NCI-H748 (cell line): ENCODE measurements at regions not wholly inside any gene's neighbourhood (a gene's known extent, or its start where the extent isn't known, plus 50 kb on each side); places are given as distances from the start of the nearest gene placed in this dataset.
"Not testable (repeated sequence)": the region's sequence is repeated elsewhere in the genome, so short reads cannot be mapped to it uniquely, and the experiment has no call there.

Experiments
- DNase-seq: peaks from one replicate; lab custom pipeline; 2025; ENCODE audit not compliant: unreplicated experiment; lab: John Stamatoyannopoulos, UW

- DNase-seq, result no peak
These were observed 819.6 kb downstream of the RNF144A start for GRCh38 chr2:7736646-7737305.

- no peak for DNase-seq
These were observed 821.4 kb downstream of the RNF144A start for GRCh38 chr2:7738596-7738995.

GRCh38 chr2:7740114-7740513, 822.9 kb downstream of the RNF144A start:
- DNase-seq, result no peak

GRCh38 chr2:7742301-7742700, 825.1 kb downstream of the RNF144A start:
- no peak for DNase-seq

- DNase-seq, result no peak
These were observed 827.6 kb downstream of the RNF144A start for GRCh38 chr2:7744827-7745226.

DNA sequence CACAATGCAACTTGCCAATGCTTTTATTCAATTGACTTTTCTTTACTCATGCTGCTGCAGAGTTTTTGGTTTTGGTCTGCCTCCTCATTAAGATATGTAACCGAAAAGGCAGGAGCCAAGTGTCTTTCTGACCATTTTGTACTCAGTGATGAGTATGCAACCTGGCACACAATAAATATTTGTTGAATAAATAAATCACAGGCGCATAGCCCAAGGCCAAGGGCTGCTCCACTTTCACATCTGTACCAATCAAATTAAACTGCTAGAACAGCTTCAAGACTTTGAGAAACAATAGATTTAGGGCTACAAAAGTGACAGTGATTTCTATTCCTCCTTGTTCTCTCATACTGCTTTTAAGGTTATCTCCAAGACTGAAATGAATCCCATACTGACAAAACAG, 828.2 kb downstream of the RNF144A start:
- DNase-seq, result peak; percentile 53

- DNase-seq, result no peak
These were observed 831.7 kb downstream of the RNF144A start for GRCh38 chr2:7748717-7749415.

- no peak for DNase-seq
These were observed 832.8 kb downstream of the RNF144A start for GRCh38 chr2:7749895-7750559.

DNA sequence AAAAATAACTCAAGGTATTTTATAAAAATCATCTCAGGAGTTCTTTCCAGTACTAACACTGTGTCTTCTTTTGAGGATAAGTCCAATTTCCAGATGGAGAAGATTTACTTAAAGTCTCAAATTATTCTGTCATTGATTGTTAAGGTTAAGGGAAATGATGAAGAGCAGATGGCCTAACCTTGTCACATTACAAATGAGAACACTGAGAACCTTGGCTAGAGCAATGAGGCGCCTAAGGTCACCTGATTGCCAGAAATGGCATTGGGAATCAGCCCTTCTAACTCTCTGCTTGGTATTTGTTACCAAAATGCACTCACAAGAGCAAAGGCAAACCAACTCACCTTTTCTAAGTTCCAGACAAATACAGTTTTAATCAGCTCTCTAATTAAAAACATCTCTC, 835.1 kb downstream of the RNF144A start:
- no peak for DNase-seq

DNA sequence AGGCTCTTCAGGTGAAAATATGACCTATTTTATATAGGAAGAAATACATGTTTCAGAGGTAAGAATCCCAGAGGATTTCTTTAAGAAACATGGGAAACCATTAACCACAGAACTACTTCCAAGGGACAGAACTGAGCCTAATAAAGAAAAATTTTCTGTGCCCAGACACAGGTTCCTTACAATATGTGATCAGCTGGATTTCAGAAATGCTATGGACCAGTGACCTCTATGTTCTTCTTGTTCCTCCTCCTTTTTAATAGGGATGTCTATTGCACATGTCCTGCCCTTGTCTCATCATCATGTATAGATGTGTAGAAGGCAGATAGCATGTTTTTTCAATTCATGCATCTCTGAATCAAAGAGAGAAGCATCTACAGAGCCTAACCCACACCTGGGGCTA, 836.6 kb downstream of the RNF144A start:
- no peak for DNase-seq

DNA sequence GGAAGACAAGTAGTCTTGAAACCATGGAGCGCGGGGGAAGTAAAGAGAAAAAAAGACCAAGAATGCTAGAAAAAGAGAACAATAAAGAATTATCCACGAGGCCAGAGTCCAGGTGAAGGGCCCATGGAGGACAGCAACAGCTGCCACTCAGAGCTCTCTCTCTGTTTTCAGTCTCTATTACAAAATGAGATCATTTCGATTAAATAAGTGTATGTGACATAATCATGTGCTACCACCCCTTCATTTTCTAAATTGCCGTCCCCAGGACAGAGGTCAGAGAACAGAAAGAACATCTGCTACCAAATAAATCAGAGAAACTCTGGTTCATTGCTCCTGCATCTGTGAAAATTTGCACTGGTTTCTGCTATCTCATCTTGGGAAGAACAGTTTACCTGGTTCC, 838.7 kb downstream of the RNF144A start:
- peak; percentile 67 for DNase-seq

- DNase-seq, result no peak
These were observed 841.0 kb downstream of the RNF144A start for GRCh38 chr2:7758073-7758759.

DNA sequence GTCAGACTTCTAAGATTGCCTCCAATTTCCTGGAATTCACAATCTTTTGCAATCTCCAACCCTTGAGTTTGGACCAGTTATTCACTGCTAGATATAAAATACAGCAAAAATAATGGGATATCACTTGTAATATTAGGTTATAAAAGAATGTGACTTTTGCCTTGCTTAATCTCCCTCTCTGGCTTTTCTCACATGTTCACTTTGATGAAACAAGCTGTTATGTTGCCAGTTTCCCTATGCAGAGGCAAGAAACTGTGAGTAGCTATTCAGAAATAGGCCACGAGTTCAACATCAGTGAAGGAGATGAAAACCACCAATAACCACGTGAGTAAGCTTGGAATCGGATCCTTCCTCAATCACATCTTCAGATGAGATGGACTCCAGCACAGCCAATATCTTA, 842.7 kb downstream of the RNF144A start:
- DNase-seq, result no peak

- DNase-seq, result not testable (repeated sequence)
These were observed 846.2 kb downstream of the RNF144A start for GRCh38 chr2:7763418-7763817.

- DNase-seq, result no peak
These were observed 848.0 kb downstream of the RNF144A start for GRCh38 chr2:7765236-7765635.

DNA sequence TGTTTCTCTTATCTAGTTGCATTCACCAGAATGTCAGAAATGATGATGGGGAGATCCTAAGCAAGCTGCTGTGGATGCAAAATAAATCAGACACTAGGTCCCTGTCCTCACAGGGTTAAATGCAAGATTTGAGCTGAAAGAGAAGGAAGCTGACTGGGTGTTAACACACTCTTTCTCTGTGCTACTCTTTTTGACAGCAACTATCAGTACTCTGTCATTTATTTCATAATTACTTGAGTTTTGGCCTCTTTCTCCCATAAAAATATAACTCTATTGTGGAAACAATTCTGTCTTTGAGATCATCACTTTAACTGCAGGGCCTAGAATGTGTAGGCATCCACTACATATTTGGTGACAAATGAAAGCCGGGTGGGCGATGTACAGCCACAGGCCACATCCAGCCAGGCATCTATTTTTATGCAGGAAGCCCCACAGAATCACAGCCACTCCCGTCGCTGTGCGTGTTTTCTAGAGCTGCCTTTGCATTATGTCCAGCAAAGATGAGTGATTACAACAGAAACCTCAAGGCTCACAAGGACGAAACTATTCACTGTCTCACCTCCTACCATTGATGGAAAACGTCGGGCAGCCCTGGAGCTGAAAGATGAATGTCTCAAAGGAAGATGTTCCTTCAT, 849.0 kb downstream of the RNF144A start:
- no peak for DNase-seq

DNA sequence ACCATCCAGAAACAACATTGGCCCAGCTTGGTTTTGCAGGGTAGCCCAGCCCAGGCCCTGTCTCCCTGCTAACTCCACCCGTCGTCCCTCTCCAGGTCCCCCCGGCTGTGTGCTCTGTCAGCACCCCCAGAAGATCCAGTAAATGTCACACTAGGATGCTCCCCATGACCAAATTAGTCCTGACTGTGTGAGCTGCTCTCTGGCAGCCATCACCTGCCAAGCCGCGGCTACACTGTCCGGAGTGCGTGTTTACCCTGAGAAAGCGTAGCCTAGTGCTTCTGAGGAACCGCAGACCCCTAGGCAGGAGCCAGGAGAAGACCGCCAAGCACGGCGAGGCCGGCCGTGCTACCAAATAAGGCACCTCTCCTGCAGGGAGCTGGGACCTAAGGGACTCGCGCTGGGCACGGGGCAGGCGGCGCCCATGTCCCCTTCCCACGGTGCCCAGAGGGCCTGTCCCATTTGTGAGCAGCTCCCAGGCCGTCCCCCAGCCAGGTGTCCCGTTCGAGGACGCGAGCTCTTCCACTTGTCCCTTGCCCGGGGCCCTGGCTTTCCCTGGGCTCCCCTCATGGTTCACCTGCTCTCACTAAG, 849.9 kb downstream of the RNF144A start:
- no peak for DNase-seq

GRCh38 chr2:7767902-7768301, 850.7 kb downstream of the RNF144A start:
- no peak for DNase-seq

GRCh38 chr2:7771781-7772180, 854.6 kb downstream of the RNF144A start:
- peak; percentile 71 for DNase-seq

- DNase-seq, result no peak
These were observed 856.4 kb downstream of the RNF144A start for GRCh38 chr2:7773362-7774360.
